ENCODE measurements at regions not wholly inside any gene's neighbourhood (a gene's known extent, or its start where the extent isn't known, plus 50 kb on each side); places are given as distances from the start of the nearest gene placed in this dataset.
"Not testable (repeated sequence)": the region's sequence is repeated elsewhere in the genome, so short reads cannot be mapped to it uniquely, and the experiment has no call there.

DNA sequence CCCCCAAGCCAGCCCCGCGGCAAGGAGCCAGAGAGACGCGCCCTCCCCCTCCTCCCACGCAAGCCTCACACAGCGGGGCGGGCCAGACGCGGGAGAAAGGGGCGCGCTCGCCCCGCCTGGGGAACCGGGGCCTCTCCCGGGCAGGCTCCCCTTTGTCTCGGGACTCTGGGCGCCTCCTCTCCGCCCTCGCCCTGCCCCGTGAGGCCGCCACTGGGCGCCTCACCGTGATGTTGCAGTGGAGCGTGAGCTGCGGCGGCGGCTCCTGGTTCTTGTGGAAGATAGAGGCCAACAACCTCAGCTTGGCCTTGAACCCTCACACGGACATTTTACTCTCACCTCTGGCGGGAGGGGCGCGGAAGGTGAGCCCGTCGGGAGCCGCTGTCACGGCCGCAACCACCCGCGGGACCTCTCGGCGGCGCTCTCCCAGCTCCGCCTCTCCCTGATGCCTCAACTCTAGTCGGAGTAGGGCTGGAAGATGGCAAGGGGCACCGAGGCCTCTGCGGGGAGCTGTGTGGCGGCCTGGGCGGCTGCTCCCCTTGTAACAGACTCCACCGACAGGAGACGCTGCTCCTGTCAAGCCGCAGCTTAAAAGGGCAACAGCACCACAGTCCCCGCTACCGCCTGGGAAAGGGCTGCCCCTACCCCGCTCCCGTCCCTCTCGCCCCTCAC lies 179.2 kb upstream of the ZSCAN2 start:
- not testable (repeated sequence) for DNase-seq

DNA sequence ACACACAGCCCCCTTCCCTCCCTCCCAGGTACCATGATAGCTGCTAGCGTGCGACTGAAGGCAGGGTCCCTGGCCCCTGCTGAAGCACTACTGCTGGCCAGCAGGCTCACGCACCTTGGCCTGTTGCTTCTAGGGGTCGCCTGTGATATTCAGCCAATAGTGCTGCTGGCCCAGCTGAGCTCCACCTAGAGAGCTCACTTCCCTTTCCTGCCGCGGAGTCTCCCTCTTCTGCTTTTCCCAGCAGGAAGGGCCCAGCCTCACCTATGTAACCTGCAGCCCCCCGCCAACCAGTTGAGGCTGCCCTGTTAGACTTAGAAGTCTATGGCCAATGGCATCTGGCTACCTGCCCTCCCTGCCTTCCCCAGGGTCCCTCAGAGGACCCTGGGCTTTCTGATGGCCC lies 175.5 kb upstream of the ZSCAN2 start:
- DNase-seq = not testable (repeated sequence)

DNA sequence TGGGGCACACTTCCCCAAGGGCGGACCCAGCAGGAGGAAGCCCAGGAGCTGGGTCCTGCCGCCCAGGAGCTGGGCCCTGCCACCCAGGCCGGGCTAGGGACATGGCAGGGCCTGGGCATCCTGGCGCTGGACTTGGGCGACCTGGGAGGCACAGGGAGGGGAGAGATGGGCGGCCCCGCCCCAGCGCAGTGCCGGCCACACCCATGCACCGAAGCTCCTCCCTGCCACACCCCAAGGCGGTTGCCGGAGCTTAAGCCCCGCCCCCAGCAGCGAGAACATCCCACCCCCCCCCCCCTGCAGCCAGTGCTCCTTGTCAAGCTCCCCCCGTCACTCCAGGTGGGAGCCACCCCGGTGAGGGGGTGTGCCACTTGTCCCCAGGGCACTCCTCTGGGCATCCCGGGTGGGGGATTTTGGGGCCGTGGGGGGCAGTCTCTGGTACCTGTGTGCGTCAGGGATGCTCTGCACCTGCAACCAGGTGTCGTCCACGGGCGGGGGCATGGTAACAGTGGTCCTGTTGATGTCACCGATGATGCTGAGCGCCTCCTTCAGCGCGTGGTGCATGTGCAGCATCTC lies 127.4 kb upstream of the ZSCAN2 start:
- not testable (repeated sequence) for DNase-seq

DNA sequence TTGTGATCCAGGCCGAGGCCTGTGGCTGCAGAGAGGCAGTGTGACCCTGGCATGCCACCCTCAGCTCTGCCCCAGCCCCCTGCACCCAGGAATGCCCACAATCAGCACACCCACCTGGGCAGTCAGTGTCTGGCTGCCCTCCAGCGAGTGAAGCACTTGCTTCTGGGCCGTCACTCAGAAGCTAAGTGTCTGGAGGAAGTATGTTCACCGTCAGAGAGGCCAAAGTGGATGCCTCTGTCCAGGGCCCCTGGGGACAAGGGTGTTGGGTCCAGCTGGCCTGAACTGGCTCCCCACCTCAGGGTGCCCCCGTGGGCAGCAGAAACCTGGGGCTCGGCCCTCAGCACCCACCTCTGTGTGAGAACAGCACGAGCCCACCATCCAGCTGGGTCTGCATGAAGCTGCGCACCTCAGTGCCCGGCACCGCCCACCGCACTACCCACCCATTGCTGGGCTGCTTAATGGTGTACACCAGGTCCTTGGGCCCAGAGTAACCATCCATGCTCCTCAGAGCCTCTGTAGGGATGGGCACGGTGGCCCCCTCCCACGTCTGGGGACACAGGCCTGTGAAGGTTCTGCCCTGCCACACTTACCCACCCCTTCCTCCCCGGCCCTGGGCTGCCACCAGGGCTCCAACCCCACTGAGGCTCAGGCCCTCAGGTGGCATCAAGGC lies 124.3 kb upstream of the ZSCAN2 start:
- DNase-seq = not testable (repeated sequence)

DNA sequence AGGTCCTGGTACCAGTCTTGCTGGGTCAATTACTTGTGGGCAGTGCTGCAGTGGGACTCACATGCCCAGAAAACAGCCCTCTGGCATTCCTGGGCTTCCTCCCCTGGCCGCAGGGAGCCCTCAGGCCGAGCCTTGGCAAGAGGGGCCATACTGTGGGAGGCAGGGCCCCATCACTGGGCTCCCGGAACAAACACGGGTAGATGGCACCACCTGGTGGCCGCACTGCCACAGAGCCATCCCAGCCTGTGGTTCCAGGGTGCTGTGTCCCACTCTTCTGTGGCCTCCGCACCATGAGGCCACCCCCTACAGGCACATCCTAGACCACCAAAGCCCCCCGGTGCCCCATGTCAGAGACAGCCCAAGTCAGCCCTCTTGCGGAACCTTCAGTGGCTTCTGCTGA lies 123.3 kb upstream of the ZSCAN2 start:
- not testable (repeated sequence) for DNase-seq

DNA sequence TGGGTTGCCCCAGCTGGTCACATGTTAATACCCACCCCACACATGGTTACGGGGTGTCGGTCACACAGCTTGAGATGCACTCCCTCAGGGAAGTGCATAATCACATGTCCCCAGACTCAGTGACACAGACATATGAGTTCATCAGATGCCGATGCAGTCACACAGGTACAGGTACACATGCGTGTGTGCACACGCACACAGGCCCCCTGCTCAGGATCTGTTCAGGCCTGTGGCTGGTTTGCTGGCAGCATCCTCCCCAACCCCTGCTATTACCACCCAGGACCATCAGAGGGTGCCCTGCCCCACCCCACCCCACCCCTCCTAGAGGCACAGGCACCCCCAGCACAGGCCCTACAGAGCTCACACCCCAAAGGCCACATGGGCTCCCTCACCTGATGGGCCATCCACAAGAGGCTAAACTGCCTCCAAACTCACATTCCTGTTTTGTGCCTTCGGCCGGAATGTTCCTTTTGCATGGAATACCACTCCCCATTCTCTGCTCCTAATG lies 120.6 kb upstream of the ZSCAN2 start:
- DNase-seq = not testable (repeated sequence)

DNA sequence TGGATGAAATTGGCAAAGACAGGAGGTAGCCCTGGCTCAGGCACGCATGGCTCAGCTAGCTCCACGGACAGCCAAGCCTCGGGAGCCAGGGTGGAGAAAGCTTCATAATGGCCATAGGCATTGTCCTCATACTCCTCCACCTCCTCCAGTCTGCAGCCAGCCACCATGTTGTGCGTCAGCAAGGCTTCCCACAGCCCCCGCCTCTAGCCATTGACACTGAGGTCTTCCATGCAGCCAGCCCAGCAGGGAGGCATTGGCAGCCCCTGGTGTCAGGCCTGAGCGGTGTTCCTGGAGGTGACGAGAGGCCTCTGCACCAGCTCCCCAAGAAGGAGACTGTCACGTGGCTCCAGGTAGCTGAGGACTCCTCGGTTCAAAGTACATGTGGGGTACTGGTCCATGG lies 117.0 kb upstream of the ZSCAN2 start:
- DNase-seq = not testable (repeated sequence)

DNA sequence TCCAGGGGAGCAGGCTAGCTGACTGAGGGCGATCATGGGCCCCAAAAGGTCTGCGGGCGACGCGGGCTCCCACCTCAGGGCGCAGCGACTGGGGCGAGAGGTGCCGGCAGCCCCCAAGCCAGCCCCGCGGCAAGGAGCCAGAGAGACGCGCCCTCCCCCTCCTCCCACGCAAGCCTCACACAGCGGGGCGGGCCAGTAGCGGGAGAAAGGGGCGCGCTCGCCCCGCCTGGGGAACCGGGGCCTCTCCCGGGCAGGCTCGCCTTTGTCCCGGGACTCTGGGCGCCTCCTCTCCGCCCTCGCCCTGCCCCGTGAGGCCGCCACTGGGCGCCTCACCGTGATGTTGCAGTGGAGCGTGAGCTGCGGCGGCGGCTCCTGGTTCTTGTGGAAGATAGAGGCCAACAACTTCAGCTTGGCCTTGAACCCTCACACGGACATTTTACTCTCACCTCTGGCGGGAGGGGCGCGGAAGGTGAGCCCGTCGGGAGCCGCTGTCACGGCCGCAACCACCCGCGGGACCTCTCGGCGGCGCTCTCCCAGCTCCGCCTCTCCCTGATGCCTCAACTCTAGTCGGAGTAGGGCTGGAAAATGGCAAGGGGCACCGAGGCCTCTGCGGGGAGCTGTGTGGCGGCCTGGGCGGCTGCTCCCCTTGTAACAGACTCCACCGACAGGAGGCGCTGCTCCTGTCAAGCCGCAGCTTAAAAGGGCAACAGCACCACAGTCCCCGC lies 100.5 kb upstream of the ZSCAN2 start:
- peak in 1 of 2 donors; percentile 15 for DNase-seq

DNA sequence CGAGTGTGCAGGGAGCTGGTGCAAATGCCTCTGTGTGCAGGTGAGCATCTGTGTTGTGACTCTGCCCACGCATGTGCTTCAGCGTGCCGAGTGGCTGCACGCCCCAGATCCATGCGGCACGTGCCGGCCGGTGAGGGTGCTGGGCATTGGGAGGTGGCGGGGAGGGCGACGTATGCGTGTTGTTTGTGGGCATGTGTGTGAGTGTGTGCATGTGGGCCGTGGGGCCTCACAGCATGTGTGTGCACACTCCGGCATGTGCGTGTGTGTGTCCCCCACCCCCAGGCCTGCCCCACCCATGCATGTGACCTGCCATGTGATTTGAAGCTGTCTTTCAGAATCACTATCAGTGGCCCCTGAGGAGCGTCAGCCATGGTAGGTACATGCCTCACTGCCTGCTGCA lies 97.7 kb upstream of the ZSCAN2 start:
- DNase-seq = not testable (repeated sequence)

DNA sequence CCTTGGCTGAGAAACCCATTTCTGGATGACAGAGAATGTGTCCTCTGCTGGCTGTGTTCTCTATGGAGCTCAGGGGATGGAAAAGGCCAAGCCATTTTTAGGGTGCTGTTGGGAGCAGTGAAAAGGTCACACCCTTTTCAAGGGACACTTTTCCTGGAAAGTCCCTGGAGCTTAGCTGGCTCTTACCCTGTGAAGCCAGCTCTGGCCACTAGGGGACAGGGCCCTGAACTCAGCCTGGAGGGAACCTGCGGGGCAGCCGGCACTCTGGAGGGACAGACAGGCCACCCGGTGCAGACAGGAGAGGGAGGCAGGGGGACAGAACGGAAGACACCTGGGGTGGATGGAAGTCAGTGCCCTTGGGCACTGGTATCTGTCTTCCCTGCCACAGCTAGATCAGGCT lies 95.3 kb upstream of the ZSCAN2 start:
- not testable (repeated sequence) for DNase-seq

DNA sequence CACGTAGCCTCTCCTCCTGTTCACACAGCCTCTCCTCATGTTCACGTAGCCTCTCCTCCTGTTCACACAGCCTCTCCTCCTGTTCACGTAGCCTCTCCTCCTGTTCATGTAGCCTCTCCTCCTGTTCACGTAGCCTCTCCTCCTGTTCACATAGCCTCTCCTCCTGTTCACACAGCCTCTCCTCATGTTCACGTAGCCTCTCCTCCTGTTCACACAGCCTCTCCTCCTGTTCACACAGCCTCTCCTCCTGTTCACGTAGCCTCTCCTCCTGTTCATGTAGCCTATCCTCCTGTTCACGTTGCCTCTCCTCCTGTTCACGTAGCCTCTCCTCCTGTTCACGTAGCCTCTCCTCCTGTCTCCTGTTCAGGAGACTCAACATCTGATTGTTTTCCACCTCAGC lies 88.5 kb upstream of the ZSCAN2 start:
- DNase-seq = not testable (repeated sequence)

DNA sequence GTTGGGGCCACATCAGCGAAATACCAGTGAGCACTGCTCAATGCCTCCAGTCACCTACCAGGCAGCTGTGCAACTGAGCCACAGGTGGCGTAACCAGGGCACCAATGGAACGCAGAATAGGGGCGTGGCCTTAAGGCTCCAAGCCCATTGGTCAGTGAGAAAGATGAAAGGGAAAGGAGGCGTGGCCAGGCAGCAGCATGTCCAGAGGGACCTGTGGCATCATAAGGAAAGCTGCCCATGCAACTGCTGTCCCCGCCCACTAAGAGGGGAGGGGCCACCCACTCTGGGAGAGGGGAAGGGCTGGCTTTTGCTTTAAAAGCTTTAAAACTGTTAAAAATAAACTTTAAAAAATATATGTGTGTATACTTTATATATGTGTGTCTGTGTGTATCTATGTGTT lies 84.0 kb upstream of the ZSCAN2 start:
- DNase-seq = not testable (repeated sequence)

DNA sequence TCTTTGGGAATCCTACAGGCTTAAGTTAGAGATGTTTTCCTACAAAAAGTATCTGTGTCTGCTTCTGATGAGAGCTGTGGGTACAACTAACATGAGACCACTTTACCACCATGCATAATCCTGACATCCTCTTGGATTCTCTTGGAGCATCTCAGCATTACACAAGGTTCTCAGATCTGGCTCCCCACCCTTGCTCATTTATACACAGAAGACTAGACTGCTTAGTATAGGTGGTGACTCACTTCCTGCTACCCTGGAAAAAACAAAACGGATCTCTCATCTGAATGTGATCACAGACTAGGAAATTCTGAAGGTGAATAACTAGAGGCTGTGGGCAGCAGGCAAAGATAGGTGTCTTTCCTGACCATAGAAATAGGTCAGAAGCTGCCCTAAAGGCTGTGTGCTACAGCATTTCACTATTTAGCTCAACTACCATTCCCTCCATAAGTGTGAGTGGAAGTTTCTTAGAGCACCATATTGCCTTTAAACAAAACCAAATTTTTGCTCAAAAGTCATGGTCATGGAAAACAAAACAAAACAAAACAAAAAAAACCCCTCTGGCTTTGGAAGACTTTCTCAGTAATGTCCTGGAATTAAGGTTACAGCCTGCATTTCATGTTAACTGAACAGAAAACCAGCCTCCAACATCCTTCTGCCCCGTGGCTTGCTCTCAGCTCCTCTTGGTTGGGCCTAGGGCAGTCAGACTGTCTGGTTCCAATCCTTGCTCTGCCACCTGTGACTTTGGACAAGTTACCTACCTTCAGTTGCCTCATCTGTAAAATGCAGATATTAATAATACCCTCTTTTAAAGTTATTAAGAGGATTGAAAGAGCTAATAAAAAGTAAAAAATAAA lies 75.1 kb upstream of the ZSCAN2 start:
- DNase-seq = not testable (repeated sequence)

DNA sequence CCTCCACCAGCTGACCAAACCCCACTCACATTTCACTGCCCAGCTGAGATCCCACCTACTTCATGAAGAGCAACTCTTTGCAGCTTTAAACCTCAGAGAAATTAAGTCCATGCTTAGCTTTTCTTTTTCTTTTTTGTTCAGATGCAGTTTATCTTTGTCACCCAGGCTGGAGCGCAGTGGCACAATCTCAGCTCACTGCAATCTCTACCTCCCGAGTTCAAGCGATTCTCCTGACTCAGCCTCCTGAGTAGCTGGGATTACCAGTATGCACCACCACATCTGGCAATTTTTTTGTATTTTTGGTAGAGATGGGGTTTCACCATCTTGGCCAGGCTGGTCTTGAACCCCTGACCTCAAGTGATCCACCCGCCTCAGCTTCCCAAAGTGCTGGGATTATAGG lies 70.1 kb upstream of the ZSCAN2 start:
- not testable (repeated sequence) for DNase-seq

DNA sequence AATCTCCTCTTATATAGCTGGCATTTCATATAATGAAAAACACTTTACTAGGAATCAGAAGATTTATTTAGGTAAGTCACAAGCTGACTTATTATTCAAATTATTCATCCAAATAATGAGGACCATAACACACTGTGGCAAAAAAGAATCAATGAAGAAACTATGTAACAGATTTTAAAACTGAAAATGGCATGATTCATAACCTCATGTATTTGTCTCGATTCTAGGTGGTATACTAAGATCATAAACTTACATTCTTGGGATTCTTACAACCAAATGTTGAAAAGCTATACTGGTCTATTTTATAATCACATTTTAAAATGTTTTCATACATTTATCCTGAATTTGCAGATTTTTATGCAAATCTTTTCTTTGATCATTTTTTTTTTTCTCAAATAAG lies 69.6 kb upstream of the ZSCAN2 start:
- not testable (repeated sequence) for DNase-seq

DNA sequence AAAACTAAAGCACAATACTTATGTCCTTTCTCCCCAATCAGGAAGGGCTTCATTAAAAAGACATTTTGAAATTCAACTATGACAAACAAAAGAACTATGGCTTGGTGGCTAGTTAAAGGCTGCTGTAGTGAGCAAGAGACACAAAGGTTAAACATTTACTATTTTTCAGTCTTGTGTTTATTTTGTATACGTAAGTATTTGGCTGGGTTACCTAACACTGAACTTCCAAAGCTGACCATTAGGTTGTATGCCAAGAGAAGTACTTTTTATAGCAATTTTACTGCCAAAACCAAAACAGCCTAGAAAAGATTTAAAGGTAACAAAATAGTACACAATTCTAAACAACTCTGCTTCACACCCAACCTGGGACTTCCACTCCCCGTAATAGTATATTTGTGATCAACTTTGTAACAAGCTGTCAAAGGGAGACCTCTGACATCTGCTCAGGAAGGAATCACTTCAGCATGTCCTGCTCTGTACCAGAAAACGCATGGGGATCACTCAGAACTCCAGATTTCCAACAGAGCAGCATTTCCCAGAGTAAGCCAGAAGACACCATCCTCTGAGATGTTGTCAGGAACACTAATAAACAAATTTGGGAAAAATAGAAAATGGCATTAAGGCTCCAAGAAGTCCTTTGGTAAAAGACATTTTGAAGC lies 69.0 kb upstream of the ZSCAN2 start:
- DNase-seq = not testable (repeated sequence)

DNA sequence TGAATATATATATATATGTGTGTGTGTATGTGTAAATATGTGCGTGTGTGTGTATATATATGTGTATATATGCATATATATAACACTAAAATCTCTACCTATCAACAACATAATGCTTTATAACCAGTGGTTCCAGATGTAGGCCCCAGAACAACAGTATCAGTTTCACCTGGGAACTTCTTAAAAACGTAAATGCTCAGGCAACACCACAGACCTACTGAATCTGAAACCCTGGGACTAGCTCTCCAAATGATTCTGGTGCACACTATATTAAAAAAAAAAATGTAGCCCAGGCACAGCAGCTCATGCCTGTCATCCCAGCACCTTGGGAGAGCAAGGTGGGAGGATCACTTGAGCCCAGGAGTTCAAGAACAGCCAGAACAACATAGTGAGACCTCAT lies 67.1 kb upstream of the ZSCAN2 start:
- DNase-seq = not testable (repeated sequence)

DNA sequence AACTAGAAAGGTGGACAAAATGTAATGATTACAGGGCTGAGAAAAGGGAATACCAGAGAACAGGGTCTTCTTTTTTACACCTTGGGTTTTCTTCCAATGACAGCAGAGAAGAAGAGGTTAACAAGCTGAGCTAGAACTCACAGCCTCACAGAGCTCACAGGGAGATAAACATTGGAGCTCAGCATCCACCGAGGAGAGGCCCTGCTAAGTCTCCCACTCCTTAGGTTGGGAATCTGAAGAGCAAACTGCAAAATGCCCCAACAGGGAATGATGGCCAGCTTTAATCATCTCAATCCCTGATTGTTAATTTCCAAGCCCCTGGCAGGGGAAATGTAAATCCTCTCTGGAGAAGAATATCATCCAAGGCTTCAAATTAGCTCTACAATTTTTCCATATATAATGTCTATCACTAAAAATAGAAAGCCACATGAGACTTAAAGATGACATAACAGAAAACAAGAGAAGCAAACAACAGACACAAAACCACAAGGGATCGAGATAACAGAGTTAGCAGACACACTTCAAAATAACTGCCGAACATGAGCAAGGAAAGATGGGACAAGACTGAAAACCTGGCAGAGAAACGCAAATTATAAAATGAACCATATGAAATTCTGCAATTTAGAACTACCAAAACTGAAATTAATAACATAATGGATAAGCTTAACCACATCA lies 66.1 kb upstream of the ZSCAN2 start:
- DNase-seq = not testable (repeated sequence)

DNA sequence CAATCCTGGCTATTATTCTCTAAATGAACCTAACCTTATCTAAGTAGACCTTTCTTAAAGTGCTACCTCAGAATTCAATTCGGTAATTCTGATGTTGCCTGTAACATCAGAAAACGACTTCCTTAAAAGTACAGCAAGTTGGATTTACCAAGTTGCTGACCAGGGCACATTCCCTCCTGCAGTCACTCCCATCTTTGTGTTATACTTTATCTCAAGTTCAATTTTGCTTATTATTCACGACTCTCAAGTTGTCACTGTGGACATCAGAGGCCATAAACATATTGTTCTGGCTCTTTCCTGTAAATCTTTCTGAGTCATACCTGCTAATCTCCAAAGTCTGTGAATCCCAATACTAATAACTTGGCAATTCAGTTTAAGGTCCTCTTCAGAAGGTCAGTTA lies 64.6 kb upstream of the ZSCAN2 start:
- not testable (repeated sequence) for DNase-seq

DNA sequence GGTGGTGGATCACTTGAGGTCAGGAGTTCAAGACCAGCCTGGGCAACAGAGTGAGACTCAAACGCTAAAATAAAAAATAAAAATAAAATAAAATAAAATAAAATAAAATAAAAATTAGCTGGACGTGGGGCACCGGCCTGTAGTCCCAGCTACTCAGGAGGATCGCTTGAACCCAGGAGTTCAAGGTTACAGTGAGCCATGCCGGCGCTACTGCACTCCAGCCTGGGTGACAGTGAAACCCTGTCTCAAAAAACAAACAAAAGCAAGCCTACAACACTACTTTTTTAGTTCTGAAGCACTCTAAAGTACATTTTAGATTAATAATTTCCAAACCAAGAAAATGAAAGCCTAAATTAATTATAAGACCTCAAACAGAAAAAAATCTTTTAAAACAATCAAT lies 56.2 kb upstream of the ZSCAN2 start:
- DNase-seq = not testable (repeated sequence)

DNA sequence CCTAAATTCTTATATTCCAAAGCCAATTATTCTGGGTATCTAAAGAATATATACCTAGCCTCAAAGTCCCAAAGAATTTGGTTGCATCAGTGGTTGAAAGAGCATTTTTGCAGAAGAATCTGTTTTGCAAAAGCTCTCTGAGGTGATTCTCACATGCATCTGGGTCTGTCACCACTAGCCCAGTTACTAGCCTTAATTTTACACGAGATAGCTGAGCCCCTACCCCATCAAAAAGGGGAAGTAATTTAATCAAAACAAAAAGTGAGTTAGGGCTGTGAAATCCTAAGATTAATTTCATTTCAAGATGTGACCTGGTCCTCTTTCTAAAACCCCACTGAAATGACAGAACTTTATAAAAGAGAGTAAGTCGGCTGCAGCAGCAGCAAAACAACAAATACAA lies 53.7 kb upstream of the ZSCAN2 start:
- DNase-seq = not testable (repeated sequence)
